Stomach (tissue), 8 donors: ENCODE measurements at regions not wholly inside any gene's neighbourhood (a gene's known extent, or its start where the extent isn't known, plus 50 kb on each side); places are given as distances from the start of the nearest gene placed in this dataset.

Source experiments
- DNase-seq, 2 donors: peaks; one replicate each; pipeline versions ENCODE4 v3.0.0 to v3.0.0-alpha.2; 2013 to 2019
- H3K27ac ChIP-seq, 5 donors: fragments of 200-600 bp in 4 of 5; sonication (generic) in 4 of 5; one replicate each; pipeline ENCODE4 v1.5.1; 2013 to 2019; ENCODE audit warnings: mild to moderate bottlenecking in 1 of 5, moderate library complexity in 1 of 5
- H3K27me3 ChIP-seq, 3 donors: fragments of 200-600 bp; sonication (generic); one replicate each; pipeline ENCODE4 v1.5.1; 2017 to 2019; ENCODE audit warnings: mixed run types in 1 of 3
- H3K36me3 ChIP-seq, 4 donors: fragments of 200-600 bp; sonication (generic); 1 replicate in 3 of 4; 2 replicates in 1 of 4; pipeline ENCODE4 v1.5.1; 2016 to 2019
- H3K4me1 ChIP-seq, 4 donors: fragments of 200-600 bp; sonication (generic); one replicate each; pipeline ENCODE4 v1.5.1; 2016 to 2019
- H3K4me3 ChIP-seq, 4 donors: fragments of 200-600 bp; sonication (generic) in 3 of 4; one replicate each; pipeline ENCODE4 v1.5.1; 2016 to 2019; ENCODE audit warnings: mild to moderate bottlenecking in 1 of 4
- H3K9me3 ChIP-seq, 4 donors: fragments of 200-600 bp; sonication (generic); one replicate each; pipeline ENCODE4 v1.5.1; 2016 to 2019
- EP300 ChIP-seq: sonication (generic); formaldehyde crosslinking; IDR thresholded peaks from one replicate; pipeline ENCODE4 v1.6.1; 2017; ENCODE audit warnings: antibody characterized with exemption
- POLR2A ChIP-seq, 4 donors: fragments of 450-650 bp; IDR thresholded peaks; one replicate each; pipeline ENCODE4 v1.6.1; 2016; ENCODE audit warnings: antibody characterized with exemption in 4 of 4, control low read depth in 2 of 4, mild to moderate bottlenecking in 1 of 4, moderate library complexity in 1 of 4
- POLR2AphosphoS5 ChIP-seq, 3 donors: sonication (generic); formaldehyde crosslinking; IDR thresholded peaks; one replicate each; pipeline ENCODE4 v1.6.1; 2016; ENCODE audit warnings: antibody characterized with exemption in 3 of 3
- WGBS, 5 donors: extraction: QIAGEN DNeasy Blood & Tissue Kit in 3 of 5; methylation state at CpG; one replicate each; pipeline versions ENCODE4 v1.1.5 to v1.1.7; 2013 to 2018; 5-methylcytosine and 5-hydroxymethylcytosine counted together
- intact Hi-C: fragments of 100-400 bp; cut with DNase I; formaldehyde crosslinking; loops from one replicate; pipeline ENCODE4 v1.15.1; 2023; ENCODE audit warnings: low total_unique reads
- TF ChIP-seq, protein P1 (sequence below), 7 experiments: fragments of 450-650 bp in 4 of 7; fragments of 200-600 bp in 3 of 7; sonication (generic) in 3 of 7; IDR thresholded peaks; one replicate each; pipeline ENCODE4 v1.5.1; 2016 to 2019; ENCODE audit warnings: antibody characterized with exemption in 7 of 7, control low read depth in 2 of 7, mild to moderate bottlenecking in 1 of 7
- donor health status: healthy with polysubstance abuse.
- donor health status: Bipolar disorder and iron deficiency.
- donor health status: healthy.

DNA sequence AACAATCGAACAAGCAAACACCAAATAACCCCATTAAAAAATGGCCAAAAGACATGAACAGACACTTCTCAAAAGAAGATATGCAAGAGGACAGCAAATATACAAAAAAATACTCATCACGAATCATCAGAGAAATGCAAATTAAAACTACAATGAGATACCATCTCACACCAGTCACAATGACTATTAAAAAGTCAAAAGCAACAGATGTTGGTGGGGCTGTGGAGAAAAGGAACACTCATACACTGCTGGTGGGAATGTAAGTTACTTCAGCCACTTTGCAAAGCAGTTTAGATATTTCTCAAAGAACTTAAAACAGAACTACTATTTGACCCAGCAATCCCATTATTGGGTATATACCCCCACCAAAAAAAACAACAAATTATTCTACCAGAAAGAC, 51.3 kb upstream of the FLI1 start:
- Histone ChIP-seq H3K4me3 (no peak overlapping the region), H3K4me1 (no peaks in the 10 kb centered on the region), H3K9me3 (peaks cover 0 to 4% (median 0%) of the 10 kb centered on the region in 4 donors), H3K27me3 (peaks cover 0 to 4% (median 0%) of the 10 kb centered on the region in 3 donors), H3K27ac (no peak overlapping the region), H3K36me3 (no peaks in the 10 kb centered on the region)
- no peak for DNase-seq
- intact Hi-C loops = loop anchor here (10.0 kb wide), 1 partner anchor 182 kb away; no protein-coding TSS in a partner anchor
- 83 to 93% (median 87%) methylated on average over 2 of the region's 2 CpGs for WGBS, 5 donors
- TF ChIP-seq POLR2AphosphoS5 (IDR thresholded peaks at IDR 0.05) (no peak), EP300 (no peak), POLR2A (IDR thresholded peaks at IDR 0.05) (no peak)
- TF ChIP-seq, protein P1, sequence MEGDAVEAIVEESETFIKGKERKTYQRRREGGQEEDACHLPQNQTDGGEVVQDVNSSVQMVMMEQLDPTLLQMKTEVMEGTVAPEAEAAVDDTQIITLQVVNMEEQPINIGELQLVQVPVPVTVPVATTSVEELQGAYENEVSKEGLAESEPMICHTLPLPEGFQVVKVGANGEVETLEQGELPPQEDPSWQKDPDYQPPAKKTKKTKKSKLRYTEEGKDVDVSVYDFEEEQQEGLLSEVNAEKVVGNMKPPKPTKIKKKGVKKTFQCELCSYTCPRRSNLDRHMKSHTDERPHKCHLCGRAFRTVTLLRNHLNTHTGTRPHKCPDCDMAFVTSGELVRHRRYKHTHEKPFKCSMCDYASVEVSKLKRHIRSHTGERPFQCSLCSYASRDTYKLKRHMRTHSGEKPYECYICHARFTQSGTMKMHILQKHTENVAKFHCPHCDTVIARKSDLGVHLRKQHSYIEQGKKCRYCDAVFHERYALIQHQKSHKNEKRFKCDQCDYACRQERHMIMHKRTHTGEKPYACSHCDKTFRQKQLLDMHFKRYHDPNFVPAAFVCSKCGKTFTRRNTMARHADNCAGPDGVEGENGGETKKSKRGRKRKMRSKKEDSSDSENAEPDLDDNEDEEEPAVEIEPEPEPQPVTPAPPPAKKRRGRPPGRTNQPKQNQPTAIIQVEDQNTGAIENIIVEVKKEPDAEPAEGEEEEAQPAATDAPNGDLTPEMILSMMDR (IDR thresholded peaks at IDR 0.05) = no peak

DNA sequence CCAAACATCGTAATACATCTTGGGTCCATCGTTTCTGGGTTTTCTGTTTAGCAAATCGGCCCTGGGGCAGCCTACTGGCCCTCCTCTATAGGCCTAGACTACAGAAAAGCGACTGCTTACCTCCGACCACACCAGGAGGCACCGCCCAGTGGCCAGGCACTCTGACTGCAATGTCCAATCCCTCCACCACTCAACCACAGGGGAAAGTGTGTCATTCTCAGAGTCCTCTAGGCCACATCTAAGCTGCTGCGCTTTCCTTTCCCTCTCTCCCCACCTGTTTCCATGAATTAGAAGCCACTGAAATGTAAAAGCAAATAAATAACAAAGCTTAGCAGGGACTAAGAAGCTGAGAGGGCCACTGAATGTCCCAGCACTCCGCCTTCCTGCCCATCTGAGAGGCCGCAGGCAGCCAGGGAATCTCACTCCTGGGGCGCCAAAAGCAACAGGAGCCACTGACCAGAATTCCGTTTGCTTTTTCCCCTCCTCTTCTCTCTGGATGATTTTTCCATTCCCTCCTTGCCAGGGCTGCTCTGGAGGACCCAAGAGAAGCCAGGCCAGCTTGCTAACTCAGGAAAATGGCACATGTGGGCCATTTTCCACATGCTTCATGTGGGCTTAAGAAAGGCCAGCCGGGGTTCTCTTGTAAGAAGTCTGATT, 50.1 kb upstream of the FLI1 start:
- Histone ChIP-seq H3K36me3 (no peaks in the 10 kb centered on the region), H3K27me3 (no peaks in the 10 kb centered on the region), H3K4me3 (no peak overlapping the region), H3K4me1 (no peaks in the 10 kb centered on the region), H3K27ac (no peak overlapping the region), H3K9me3 (peaks cover 0 to 4% (median 0%) of the 10 kb centered on the region in 4 donors)
- DNase-seq = no peak
- TF ChIP-seq EP300 (no peak), POLR2A (IDR thresholded peaks at IDR 0.05) (no peak), POLR2AphosphoS5 (IDR thresholded peaks at IDR 0.05) (no peak)
- TF ChIP-seq, protein P1 (IDR thresholded peaks at IDR 0.05) = no peak
- intact Hi-C loops = loop anchor here (10.0 kb wide), 1 partner anchor 181 kb away; no protein-coding TSS in a partner anchor
- 86 to 91% (median 90%) methylated on average over 12 of the region's 12 CpGs for WGBS, 5 donors
